VCaP (cell line): ENCODE measurements at regions not wholly inside any gene's neighbourhood (a gene's known extent, or its start where the extent isn't known, plus 50 kb on each side); places are given as distances from the start of the nearest gene placed in this dataset.

Experiments used
- H3K27ac ChIP-seq: fragments of 450-650 bp; 2 replicates; pipeline ENCODE4 v1.5.1; 2017
- TF ChIP-seq, protein P1 (sequence below): fragments of 450-650 bp; conservative IDR thresholded peaks from 2 replicates; pipeline ENCODE4 v1.5.1; 2017; ENCODE audit warnings: mild to moderate bottlenecking, moderate library complexity

GRCh38 chr11:116130122-116130521, 625.9 kb upstream of the CADM1 start:
- TF ChIP-seq, protein P1, sequence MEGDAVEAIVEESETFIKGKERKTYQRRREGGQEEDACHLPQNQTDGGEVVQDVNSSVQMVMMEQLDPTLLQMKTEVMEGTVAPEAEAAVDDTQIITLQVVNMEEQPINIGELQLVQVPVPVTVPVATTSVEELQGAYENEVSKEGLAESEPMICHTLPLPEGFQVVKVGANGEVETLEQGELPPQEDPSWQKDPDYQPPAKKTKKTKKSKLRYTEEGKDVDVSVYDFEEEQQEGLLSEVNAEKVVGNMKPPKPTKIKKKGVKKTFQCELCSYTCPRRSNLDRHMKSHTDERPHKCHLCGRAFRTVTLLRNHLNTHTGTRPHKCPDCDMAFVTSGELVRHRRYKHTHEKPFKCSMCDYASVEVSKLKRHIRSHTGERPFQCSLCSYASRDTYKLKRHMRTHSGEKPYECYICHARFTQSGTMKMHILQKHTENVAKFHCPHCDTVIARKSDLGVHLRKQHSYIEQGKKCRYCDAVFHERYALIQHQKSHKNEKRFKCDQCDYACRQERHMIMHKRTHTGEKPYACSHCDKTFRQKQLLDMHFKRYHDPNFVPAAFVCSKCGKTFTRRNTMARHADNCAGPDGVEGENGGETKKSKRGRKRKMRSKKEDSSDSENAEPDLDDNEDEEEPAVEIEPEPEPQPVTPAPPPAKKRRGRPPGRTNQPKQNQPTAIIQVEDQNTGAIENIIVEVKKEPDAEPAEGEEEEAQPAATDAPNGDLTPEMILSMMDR: no peak

GRCh38 chr11:116129456-116129855, 625.2 kb upstream of the CADM1 start:
- no peak overlapping the region for H3K27ac ChIP-seq
- TF ChIP-seq, protein P1: no peak

More at GRCh38 chr11:116130122-116130521, 625.9 kb upstream of the CADM1 start:
- no peak overlapping the region for H3K27ac ChIP-seq

DNA sequence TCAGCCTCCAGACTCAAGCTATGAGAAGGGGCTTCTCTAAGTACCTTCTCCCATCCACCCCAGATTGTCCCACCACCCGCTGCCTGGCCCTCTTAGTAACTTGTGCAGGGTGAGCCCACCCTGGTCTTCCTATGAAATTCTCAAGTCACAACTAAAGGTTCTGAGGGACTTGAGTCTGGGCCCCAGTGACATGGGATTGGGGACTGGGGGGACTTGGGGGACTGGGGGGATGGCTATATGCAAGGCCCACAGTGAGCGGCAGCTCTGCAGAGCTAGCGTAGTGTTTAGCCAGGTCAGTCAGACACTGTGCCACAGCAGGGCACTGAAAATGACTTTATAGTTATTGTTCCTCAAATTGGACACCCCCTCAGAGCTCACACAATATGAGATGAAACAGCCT, 622.3 kb upstream of the CADM1 start:
- TF ChIP-seq, protein P1: no peak
- no peak overlapping the region for H3K27ac ChIP-seq

DNA sequence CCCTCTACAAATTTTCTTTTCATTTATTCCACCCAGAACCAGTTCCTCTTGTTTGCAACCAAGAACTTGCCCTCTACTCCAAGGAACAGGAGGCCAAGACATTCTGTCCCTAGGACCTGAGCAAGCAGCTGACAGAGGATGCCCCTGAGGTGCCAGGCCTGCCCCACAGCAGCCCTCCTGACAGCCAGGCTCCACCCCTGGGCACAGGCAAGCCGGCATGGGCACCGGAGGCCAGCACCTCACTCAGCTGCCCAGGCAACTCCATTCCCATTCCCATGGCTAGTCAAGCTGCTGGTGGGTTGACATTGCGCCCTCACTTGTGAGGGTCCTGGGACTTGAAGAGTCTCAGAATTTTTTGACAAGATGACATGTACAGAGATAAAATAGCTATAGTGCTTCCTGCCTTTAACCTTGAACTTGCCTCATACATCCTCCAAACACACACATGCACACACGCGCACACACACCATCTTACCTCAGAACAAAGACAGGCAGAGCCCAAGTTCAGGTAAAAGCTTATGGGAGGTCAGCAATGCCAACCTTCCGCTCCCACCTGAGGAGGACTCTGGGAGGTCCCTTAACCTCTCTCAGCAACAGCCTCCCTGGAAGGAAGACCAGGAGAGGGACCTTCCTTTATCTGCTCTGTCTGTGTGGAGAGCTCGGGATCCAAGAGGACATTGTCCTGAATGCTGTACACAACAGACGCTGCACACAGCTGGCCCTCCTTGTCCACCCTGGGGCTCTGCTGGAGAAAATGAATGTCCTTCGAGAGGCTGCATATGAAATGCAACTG, 620.9 kb upstream of the CADM1 start:
- no peak overlapping the region for H3K27ac ChIP-seq
- TF ChIP-seq, protein P1: no peak

- TF ChIP-seq, protein P1: no peak
These were observed 619.5 kb upstream of the CADM1 start for GRCh38 chr11:116123739-116124138.

DNA sequence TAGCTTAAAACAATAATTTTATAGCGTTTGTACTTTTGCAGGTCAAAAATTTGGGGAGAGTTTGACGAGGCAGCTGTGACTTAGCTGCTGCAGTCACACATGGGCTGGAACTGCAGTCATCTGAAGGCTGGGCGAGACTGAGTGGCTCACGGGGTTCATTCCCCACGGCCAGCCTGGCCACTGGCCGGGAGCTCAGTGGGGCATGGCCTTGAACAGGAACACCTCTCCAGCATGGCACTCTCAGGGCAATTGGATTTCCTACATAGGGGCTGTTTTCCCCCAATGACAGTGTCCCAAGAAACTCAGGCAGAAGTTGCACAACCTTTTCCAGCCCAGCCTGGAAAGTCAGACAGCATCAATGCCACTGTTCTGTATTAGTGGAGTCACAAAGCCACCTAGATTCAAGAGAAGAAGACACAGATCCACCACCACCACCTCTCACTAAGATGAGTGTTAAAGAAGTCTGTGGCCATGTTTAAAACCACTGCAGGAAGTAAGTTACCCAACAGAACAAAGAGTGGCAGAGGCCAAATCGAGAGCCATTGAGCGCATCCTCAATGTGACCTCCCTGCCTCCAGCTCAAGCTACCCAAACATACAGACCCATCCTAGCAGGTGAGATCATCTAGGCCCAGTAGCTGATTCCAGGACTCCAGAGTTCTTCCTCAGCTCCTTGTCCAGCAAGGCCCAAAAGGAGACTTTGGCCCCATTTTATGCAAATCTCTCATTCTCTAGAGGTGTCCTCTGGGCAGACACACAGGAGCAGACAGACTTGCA, 618.7 kb upstream of the CADM1 start:
- TF ChIP-seq, protein P1: no peak
- no peak overlapping the region for H3K27ac ChIP-seq

More at GRCh38 chr11:116123739-116124138, 619.5 kb upstream of the CADM1 start:
- H3K27ac ChIP-seq: no peak overlapping the region

GRCh38 chr11:116119158-116119557, 614.9 kb upstream of the CADM1 start:
- H3K27ac ChIP-seq: no peak overlapping the region
- TF ChIP-seq, protein P1: no peak
